Thoracic aorta (tissue), 2 donors: ENCODE measurements at regions not wholly inside any gene's neighbourhood (a gene's known extent, or its start where the extent isn't known, plus 50 kb on each side); places are given as distances from the start of the nearest gene placed in this dataset.

Experiments
- ATAC-seq: fragments of 150-250 bp; one replicate; pipeline ENCODE4 v1.8.0; 2017; ENCODE audit warnings: low read depth; ENCODE audit not compliant: insufficient number of reproducible peaks, low FRiP score
- DNase-seq: peaks from one replicate; pipeline ENCODE4 v3.0.0-alpha.2; 2020; ENCODE audit warnings: low spot score
- H3K27ac ChIP-seq, 2 donors: fragments of 200-600 bp; sonication (generic); 1 replicate in 1 of 2; 2 replicates in 1 of 2; pipeline ENCODE4 v1.5.1; 2016; ENCODE audit warnings: mild to moderate bottlenecking in 2 of 2, moderate library complexity in 2 of 2
- H3K27me3 ChIP-seq: fragments of 200-600 bp; sonication (generic); replicated peaks from 2 replicates; pipeline ENCODE4 v1.6.0; 2016; ENCODE audit warnings: mild to moderate bottlenecking; ENCODE audit not compliant: insufficient read depth
- H3K36me3 ChIP-seq: fragments of 200-600 bp; sonication (generic); one replicate; pipeline ENCODE4 v1.5.1; 2016
- H3K4me1 ChIP-seq, 2 donors: fragments of 200-600 bp; sonication (generic); 1 replicate in 1 of 2; 2 replicates in 1 of 2; pipeline versions ENCODE4 v1.5.1 to v1.6.0; 2016; ENCODE audit warnings: low read depth in 2 of 2, mild to moderate bottlenecking in 1 of 2; ENCODE audit not compliant: control insufficient read depth in 1 of 2
- H3K4me3 ChIP-seq: fragments of 200-600 bp; sonication (generic); 2 replicates; pipeline ENCODE4 v1.5.1; 2016; ENCODE audit warnings: mild to moderate bottlenecking
- H3K9me3 ChIP-seq: fragments of 200-600 bp; sonication (generic); 2 replicates; pipeline ENCODE4 v1.5.1; 2016
- TF ChIP-seq, protein P1 (sequence below): fragments of 200-600 bp; sonication (generic); IDR thresholded peaks from one replicate; pipeline ENCODE4 v1.5.1; 2019; ENCODE audit warnings: antibody characterized with exemption

DNA sequence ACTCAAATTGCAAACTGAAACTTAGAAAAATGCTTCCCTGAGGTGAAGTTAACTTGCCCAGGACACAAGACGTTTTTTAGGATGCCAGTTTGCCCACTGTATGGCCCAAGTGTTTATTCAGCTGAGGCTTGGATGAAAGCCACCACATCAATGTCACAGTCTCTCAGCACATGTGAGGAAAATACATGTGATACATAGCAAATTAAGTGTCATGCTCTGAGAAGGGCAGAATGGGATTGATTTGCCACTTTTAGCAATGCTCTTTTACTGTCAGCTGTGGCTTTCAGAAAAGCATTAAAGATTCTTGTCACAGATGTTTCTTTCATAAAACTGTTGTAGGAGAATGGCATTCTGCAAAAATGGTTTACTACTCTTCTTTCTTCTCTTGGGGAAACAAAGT is 165.5 kb downstream of the ZIC1 start:
- H3K36me3 ChIP-seq: no peaks in the 10 kb centered on the region
- H3K27ac ChIP-seq: no peak overlapping the region
- no peak overlapping the region for H3K4me3 ChIP-seq
- no peaks in the 10 kb centered on the region for H3K4me1 ChIP-seq
- no peaks in the 10 kb centered on the region for H3K9me3 ChIP-seq
- ATAC-seq: no peak
- H3K27me3 ChIP-seq: no peaks in the 10 kb centered on the region
- TF ChIP-seq, protein P1, sequence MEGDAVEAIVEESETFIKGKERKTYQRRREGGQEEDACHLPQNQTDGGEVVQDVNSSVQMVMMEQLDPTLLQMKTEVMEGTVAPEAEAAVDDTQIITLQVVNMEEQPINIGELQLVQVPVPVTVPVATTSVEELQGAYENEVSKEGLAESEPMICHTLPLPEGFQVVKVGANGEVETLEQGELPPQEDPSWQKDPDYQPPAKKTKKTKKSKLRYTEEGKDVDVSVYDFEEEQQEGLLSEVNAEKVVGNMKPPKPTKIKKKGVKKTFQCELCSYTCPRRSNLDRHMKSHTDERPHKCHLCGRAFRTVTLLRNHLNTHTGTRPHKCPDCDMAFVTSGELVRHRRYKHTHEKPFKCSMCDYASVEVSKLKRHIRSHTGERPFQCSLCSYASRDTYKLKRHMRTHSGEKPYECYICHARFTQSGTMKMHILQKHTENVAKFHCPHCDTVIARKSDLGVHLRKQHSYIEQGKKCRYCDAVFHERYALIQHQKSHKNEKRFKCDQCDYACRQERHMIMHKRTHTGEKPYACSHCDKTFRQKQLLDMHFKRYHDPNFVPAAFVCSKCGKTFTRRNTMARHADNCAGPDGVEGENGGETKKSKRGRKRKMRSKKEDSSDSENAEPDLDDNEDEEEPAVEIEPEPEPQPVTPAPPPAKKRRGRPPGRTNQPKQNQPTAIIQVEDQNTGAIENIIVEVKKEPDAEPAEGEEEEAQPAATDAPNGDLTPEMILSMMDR: no peak
- no peak for DNase-seq

GRCh38 chr3:147575391-147575790 is 166.2 kb downstream of the ZIC1 start:
- H3K4me1 ChIP-seq: no peaks in the 10 kb centered on the region
- H3K4me3 ChIP-seq: no peak overlapping the region
- no peak overlapping the region for H3K27ac ChIP-seq
- DNase-seq (no peak), ATAC-seq (no peak)
- H3K27me3 ChIP-seq: no peaks in the 10 kb centered on the region
- H3K36me3 ChIP-seq: no peaks in the 10 kb centered on the region
- H3K9me3 ChIP-seq: no peaks in the 10 kb centered on the region
- TF ChIP-seq, protein P1: no peak

GRCh38 chr3:147582642-147583041 is 173.5 kb downstream of the ZIC1 start:
- Histone ChIP-seq H3K27me3 (no peaks in the 10 kb centered on the region), H3K4me3 (no peak overlapping the region), H3K27ac (no peak overlapping the region), H3K4me1 (no peaks in the 10 kb centered on the region), H3K9me3 (no peaks in the 10 kb centered on the region), H3K36me3 (no peaks in the 10 kb centered on the region)
- TF ChIP-seq, protein P1: no peak
- ATAC-seq (no peak), DNase-seq (no peak)

GRCh38 chr3:147589016-147589415 is 179.9 kb downstream of the ZIC1 start:
- Histone ChIP-seq H3K27ac (no peak overlapping the region), H3K4me3 (no peak overlapping the region), H3K4me1 (no peaks in the 10 kb centered on the region), H3K27me3 (no peaks in the 10 kb centered on the region), H3K36me3 (no peaks in the 10 kb centered on the region), H3K9me3 (no peaks in the 10 kb centered on the region)
- ATAC-seq (no peak), DNase-seq (no peak)
- TF ChIP-seq, protein P1: no peak

DNA sequence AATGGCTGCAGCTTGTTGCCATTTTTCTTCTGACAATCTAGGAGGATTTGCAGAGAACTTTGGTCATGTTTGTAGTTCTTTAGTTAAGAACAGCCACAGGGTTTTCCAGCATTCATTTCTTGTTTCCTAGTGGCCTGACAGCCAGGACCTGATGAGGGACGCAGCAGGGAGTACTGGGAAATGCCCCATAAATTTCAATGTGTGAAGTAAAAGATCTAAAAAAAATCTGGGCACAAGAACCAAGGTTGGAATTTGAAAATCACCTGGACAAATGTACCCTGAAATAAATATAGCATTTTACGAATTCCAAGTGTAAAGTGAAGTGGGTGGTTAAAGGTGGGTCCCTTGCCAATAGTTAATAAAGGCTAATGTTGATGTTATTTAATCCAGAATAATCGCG is 195.0 kb downstream of the ZIC1 start:
- DNase-seq (no peak), ATAC-seq (no peak)
- H3K4me3 ChIP-seq: no peak overlapping the region
- TF ChIP-seq, protein P1: no peak
- no peaks in the 10 kb centered on the region for H3K36me3 ChIP-seq
- no peak overlapping the region for H3K27ac ChIP-seq
- H3K9me3 ChIP-seq: no peaks in the 10 kb centered on the region
- H3K4me1 ChIP-seq: no peaks in the 10 kb centered on the region
- H3K27me3 ChIP-seq: no peaks in the 10 kb centered on the region
